ENCODE measurements at regions not wholly inside any gene's neighbourhood (a gene's known extent, or its start where the extent isn't known, plus 50 kb on each side); places are given as distances from the start of the nearest gene placed in this dataset.
"Not testable (repeated sequence)": the region's sequence is repeated elsewhere in the genome, so short reads cannot be mapped to it uniquely, and the experiment has no call there.

GRCh38 chr5:97297704-97298091 is 114.7 kb upstream of the RIOK2 start:
- Histone ChIP-seq H3K4me3 (ENCODE audit: low read depth, low read length) (no peak overlapping the region), H3K9me3 (ENCODE audit: control insufficient read depth, insufficient read depth, low read length) (no peaks in the 10 kb centered on the region), H3K9ac (ENCODE audit: low read depth, low read length) (no peak overlapping the region), H3K4me1 (ENCODE audit: control insufficient read depth, insufficient read depth, low read length) (no peaks in the 10 kb centered on the region), H3K27me3 (ENCODE audit: control insufficient read depth, insufficient read depth, low read length) (no peaks in the 10 kb centered on the region), H3K27ac (ENCODE audit: low read depth, low read length) (no peak overlapping the region), H3K36me3 (ENCODE audit: control insufficient read depth, insufficient read depth, low read length) (no peaks in the 10 kb centered on the region)

- H3K9me3 ChIP-seq (ENCODE audit: control insufficient read depth, insufficient read depth, low read length); H3K36me3 ChIP-seq (ENCODE audit: control insufficient read depth, insufficient read depth, low read length); H3K4me3 ChIP-seq (ENCODE audit: low read depth, low read length); H3K27me3 ChIP-seq (ENCODE audit: control insufficient read depth, insufficient read depth, low read length); H3K9ac ChIP-seq (ENCODE audit: low read depth, low read length); H3K4me1 ChIP-seq (ENCODE audit: control insufficient read depth, insufficient read depth, low read length); H3K27ac ChIP-seq (ENCODE audit: low read depth, low read length): not testable (repeated sequence)
Observed at GRCh38 chr5:97301181-97301580, 118.1 kb upstream of the RIOK2 start.

GRCh38 chr5:97338729-97339128 is 155.7 kb upstream of the RIOK2 start:
- Histone ChIP-seq H3K36me3 (ENCODE audit: control insufficient read depth, insufficient read depth, low read length) (no peaks in the 10 kb centered on the region), H3K9ac (ENCODE audit: low read depth, low read length) (no peak overlapping the region), H3K27ac (ENCODE audit: low read depth, low read length) (no peak overlapping the region), H3K27me3 (ENCODE audit: control insufficient read depth, insufficient read depth, low read length) (no peaks in the 10 kb centered on the region), H3K4me1 (ENCODE audit: control insufficient read depth, insufficient read depth, low read length) (no peaks in the 10 kb centered on the region), H3K9me3 (ENCODE audit: control insufficient read depth, insufficient read depth, low read length) (peaks cover 7% of the 10 kb centered on the region; the same call in 1 of the 2 replicates), H3K4me3 (ENCODE audit: low read depth, low read length) (no peak overlapping the region)

- 0 out of 2 replicates have a peak, but pooled peaks cover 3% of the 10 kb centered on the region for H3K9me3 ChIP-seq (ENCODE audit: control insufficient read depth, insufficient read depth, low read length)
- no peaks in the 10 kb centered on the region for H3K4me1 ChIP-seq (ENCODE audit: control insufficient read depth, insufficient read depth, low read length)
- no peak overlapping the region for H3K9ac ChIP-seq (ENCODE audit: low read depth, low read length)
- H3K27me3 ChIP-seq (ENCODE audit: control insufficient read depth, insufficient read depth, low read length): no peaks in the 10 kb centered on the region
- no peak overlapping the region for H3K27ac ChIP-seq (ENCODE audit: low read depth, low read length)
- H3K36me3 ChIP-seq (ENCODE audit: control insufficient read depth, insufficient read depth, low read length): no peaks in the 10 kb centered on the region
- H3K4me3 ChIP-seq (ENCODE audit: low read depth, low read length): no peak overlapping the region
Observed at GRCh38 chr5:97355775-97356174, 172.7 kb upstream of the RIOK2 start.

GRCh38 chr5:97363577-97363976 is 180.5 kb upstream of the RIOK2 start:
- Histone ChIP-seq H3K4me3 (ENCODE audit: low read depth, low read length) (no peak overlapping the region), H3K27me3 (ENCODE audit: control insufficient read depth, insufficient read depth, low read length) (no peaks in the 10 kb centered on the region), H3K9ac (ENCODE audit: low read depth, low read length) (no peak overlapping the region), H3K36me3 (ENCODE audit: control insufficient read depth, insufficient read depth, low read length) (no peaks in the 10 kb centered on the region), H3K27ac (ENCODE audit: low read depth, low read length) (no peak overlapping the region), H3K9me3 (ENCODE audit: control insufficient read depth, insufficient read depth, low read length) (peaks cover 4% of the 10 kb centered on the region; the same call in 1 of the 2 replicates), H3K4me1 (ENCODE audit: control insufficient read depth, insufficient read depth, low read length) (peaks cover 16% of the 10 kb centered on the region)

GRCh38 chr5:97364731-97365130 is 181.7 kb upstream of the RIOK2 start:
- peaks cover 4% of the 10 kb centered on the region; the same call in 1 of the 2 replicates for H3K9me3 ChIP-seq (ENCODE audit: control insufficient read depth, insufficient read depth, low read length)
- peaks cover 16% of the 10 kb centered on the region for H3K4me1 ChIP-seq (ENCODE audit: control insufficient read depth, insufficient read depth, low read length)
- H3K27me3 ChIP-seq (ENCODE audit: control insufficient read depth, insufficient read depth, low read length): no peaks in the 10 kb centered on the region
- H3K27ac ChIP-seq (ENCODE audit: low read depth, low read length): no peak overlapping the region
- H3K9ac ChIP-seq (ENCODE audit: low read depth, low read length): no peak overlapping the region
- no peak overlapping the region for H3K4me3 ChIP-seq (ENCODE audit: low read depth, low read length)
- no peaks in the 10 kb centered on the region for H3K36me3 ChIP-seq (ENCODE audit: control insufficient read depth, insufficient read depth, low read length)

- H3K9ac ChIP-seq (ENCODE audit: low read depth, low read length): no peak overlapping the region
Observed at GRCh38 chr5:97365163-97365845, 182.3 kb upstream of the RIOK2 start.

GRCh38 chr5:97365918-97366317 is 182.9 kb upstream of the RIOK2 start:
- H3K36me3 ChIP-seq (ENCODE audit: control insufficient read depth, insufficient read depth, low read length): no peaks in the 10 kb centered on the region

More at GRCh38 chr5:97365163-97365845, 182.3 kb upstream of the RIOK2 start:
- H3K27me3 ChIP-seq (ENCODE audit: control insufficient read depth, insufficient read depth, low read length): no peaks in the 10 kb centered on the region
- peak overlapping the region; percentile 0 for H3K27ac ChIP-seq (ENCODE audit: low read depth, low read length)
- no peak overlapping the region for H3K4me3 ChIP-seq (ENCODE audit: low read depth, low read length)
- H3K4me1 ChIP-seq (ENCODE audit: control insufficient read depth, insufficient read depth, low read length): peaks cover 16% of the 10 kb centered on the region
- H3K36me3 ChIP-seq (ENCODE audit: control insufficient read depth, insufficient read depth, low read length): no peaks in the 10 kb centered on the region
- H3K9me3 ChIP-seq (ENCODE audit: control insufficient read depth, insufficient read depth, low read length): peaks cover 4% of the 10 kb centered on the region; the same call in 1 of the 2 replicates

GRCh38 chr5:97375959-97376358 is 192.9 kb upstream of the RIOK2 start:
- Histone ChIP-seq H3K27me3 (ENCODE audit: control insufficient read depth, insufficient read depth, low read length) (no peaks in the 10 kb centered on the region), H3K9me3 (ENCODE audit: control insufficient read depth, insufficient read depth, low read length) (no peaks in the 10 kb centered on the region), H3K4me3 (ENCODE audit: low read depth, low read length) (no peak overlapping the region), H3K9ac (ENCODE audit: low read depth, low read length) (no peak overlapping the region), H3K4me1 (ENCODE audit: control insufficient read depth, insufficient read depth, low read length) (no peaks in the 10 kb centered on the region), H3K27ac (ENCODE audit: low read depth, low read length) (no peak overlapping the region), H3K36me3 (ENCODE audit: control insufficient read depth, insufficient read depth, low read length) (no peaks in the 10 kb centered on the region)

More at GRCh38 chr5:97365918-97366317, 182.9 kb upstream of the RIOK2 start:
- Histone ChIP-seq H3K4me3 (ENCODE audit: low read depth, low read length) (no peak overlapping the region), H3K9me3 (ENCODE audit: control insufficient read depth, insufficient read depth, low read length) (peaks cover under 1% of the 10 kb centered on the region; the same call in 1 of the 2 replicates), H3K4me1 (ENCODE audit: control insufficient read depth, insufficient read depth, low read length) (peaks cover 16% of the 10 kb centered on the region), H3K9ac (ENCODE audit: low read depth, low read length) (no peak overlapping the region), H3K27ac (ENCODE audit: low read depth, low read length) (no peak overlapping the region), H3K27me3 (ENCODE audit: control insufficient read depth, insufficient read depth, low read length) (no peaks in the 10 kb centered on the region)

- no peaks in the 10 kb centered on the region for H3K27me3 ChIP-seq (ENCODE audit: control insufficient read depth, insufficient read depth, low read length)
- H3K4me3 ChIP-seq (ENCODE audit: low read depth, low read length): no peak overlapping the region
- H3K27ac ChIP-seq (ENCODE audit: low read depth, low read length): no peak overlapping the region
- no peaks in the 10 kb centered on the region for H3K9me3 ChIP-seq (ENCODE audit: control insufficient read depth, insufficient read depth, low read length)
- no peak overlapping the region for H3K9ac ChIP-seq (ENCODE audit: low read depth, low read length)
- H3K36me3 ChIP-seq (ENCODE audit: control insufficient read depth, insufficient read depth, low read length): no peaks in the 10 kb centered on the region
- no peaks in the 10 kb centered on the region for H3K4me1 ChIP-seq (ENCODE audit: control insufficient read depth, insufficient read depth, low read length)
Observed at GRCh38 chr5:97377582-97377981, 194.5 kb upstream of the RIOK2 start.

GRCh38 chr5:97383996-97384395 is 200.9 kb upstream of the RIOK2 start:
- Histone ChIP-seq H3K36me3 (ENCODE audit: control insufficient read depth, insufficient read depth, low read length) (no peaks in the 10 kb centered on the region), H3K27me3 (ENCODE audit: control insufficient read depth, insufficient read depth, low read length) (no peaks in the 10 kb centered on the region), H3K4me3 (ENCODE audit: low read depth, low read length) (no peak overlapping the region), H3K9me3 (ENCODE audit: control insufficient read depth, insufficient read depth, low read length) (no peaks in the 10 kb centered on the region), H3K9ac (ENCODE audit: low read depth, low read length) (no peak overlapping the region), H3K27ac (ENCODE audit: low read depth, low read length) (no peak overlapping the region), H3K4me1 (ENCODE audit: control insufficient read depth, insufficient read depth, low read length) (no peaks in the 10 kb centered on the region)
